ENCODE measurements at regions not wholly inside any gene's neighbourhood (a gene's known extent, or its start where the extent isn't known, plus 50 kb on each side); places are given as distances from the start of the nearest gene placed in this dataset.

GRCh38 chr3:84165328-84165727 lies 793.5 kb upstream of the CADM2 start:
- H3K79me2 ChIP-seq (replicated peaks; ENCODE audit: insufficient read depth, low read length), result no peaks in the 10 kb centered on the region
- H3K27ac ChIP-seq (ENCODE audit: low read length), result no peak overlapping the region
- H3K9ac ChIP-seq (ENCODE audit: low read length), result no peak overlapping the region
- H2AFZ ChIP-seq (ENCODE audit: low read depth, low read length), result no peak overlapping the region
- H3K36me3 ChIP-seq (ENCODE audit: insufficient read depth, low read length), result no peaks in the 10 kb centered on the region
- H3K4me3 ChIP-seq (ENCODE audit: low read length), result no peak overlapping the region
- H4K20me1 ChIP-seq (ENCODE audit: insufficient read depth), result no peaks in the 10 kb centered on the region
- H3K27me3 ChIP-seq (ENCODE audit: insufficient read depth, low read depth, low read length), result no peaks in the 10 kb centered on the region
- TF ChIP-seq REST (IDR thresholded peaks at IDR 0.05; ENCODE audit: borderline replicate concordance) (no peak), EZH2 (IDR thresholded peaks at IDR 0.05; ENCODE audit: borderline replicate concordance, insufficient read depth, low read length, poor library complexity, severe bottlenecking) (no peak), CTCF (IDR thresholded peaks at IDR 0.05; ENCODE audit: poor library complexity, severe bottlenecking) (no peak), TAF1 (IDR thresholded peaks at IDR 0.05; ENCODE audit: low read depth) (no peak), SMC3 (conservative IDR thresholded peaks at IDR 0.05; ENCODE audit: poor library complexity) (no peak)
- H3F3A ChIP-seq (ENCODE audit: insufficient read depth, low read length, poor library complexity, severe bottlenecking), result no peaks in the 10 kb centered on the region
- no peaks in the 10 kb centered on the region for H3K9me3 ChIP-seq (ENCODE audit: low read length)
- H3K4me2 ChIP-seq (ENCODE audit: low read length), result no peak overlapping the region
- H3K9me2 ChIP-seq (ENCODE audit: insufficient read depth, low read length), result no peaks in the 10 kb centered on the region

GRCh38 chr3:84175449-84175848 lies 783.3 kb upstream of the CADM2 start:
- Histone ChIP-seq H3F3A (ENCODE audit: insufficient read depth, low read length, poor library complexity, severe bottlenecking) (no peaks in the 10 kb centered on the region), H3K9me3 (ENCODE audit: low read length) (no peaks in the 10 kb centered on the region), H3K27ac (ENCODE audit: low read length) (no peak overlapping the region), H4K20me1 (ENCODE audit: insufficient read depth) (no peaks in the 10 kb centered on the region), H2AFZ (ENCODE audit: low read depth, low read length) (no peak overlapping the region), H3K27me3 (ENCODE audit: insufficient read depth, low read depth, low read length) (no peaks in the 10 kb centered on the region), H3K36me3 (ENCODE audit: insufficient read depth, low read length) (no peaks in the 10 kb centered on the region), H3K79me2 (replicated peaks; ENCODE audit: insufficient read depth, low read length) (no peaks in the 10 kb centered on the region), H3K4me3 (ENCODE audit: low read length) (no peak overlapping the region), H3K9ac (ENCODE audit: low read length) (no peak overlapping the region), H3K4me2 (ENCODE audit: low read length) (no peak overlapping the region), H3K9me2 (ENCODE audit: insufficient read depth, low read length) (no peaks in the 10 kb centered on the region)
- TF ChIP-seq SMC3 (conservative IDR thresholded peaks at IDR 0.05; ENCODE audit: poor library complexity) (no peak), CTCF (IDR thresholded peaks at IDR 0.05; ENCODE audit: poor library complexity, severe bottlenecking) (no peak), EP300 (conservative IDR thresholded peaks at IDR 0.05; ENCODE audit: poor library complexity, severe bottlenecking) (no peak), REST (IDR thresholded peaks at IDR 0.05; ENCODE audit: borderline replicate concordance) (no peak), POLR2AphosphoS5 (IDR thresholded peaks at IDR 0.05) (no peak)
